WERI-Rb-1 (cell line): ENCODE measurements at regions not wholly inside any gene's neighbourhood (a gene's known extent, or its start where the extent isn't known, plus 50 kb on each side); places are given as distances from the start of the nearest gene placed in this dataset.

Source experiments
- DNase-seq: peaks from one replicate; pipeline ENCODE4 v3.0.0-alpha.2; 2020
- H3K27ac ChIP-seq: fragments of 250-450 bp; sonication (Bioruptor Pico); 2 replicates; pipeline ENCODE4 v1.5.1; 2020; ENCODE audit warnings: mild to moderate bottlenecking, moderate library complexity
- H3K27me3 ChIP-seq: fragments of 250-450 bp; sonication (Bioruptor Pico); 2 replicates; pipeline ENCODE4 v1.5.1; 2021; ENCODE audit warnings: mild to moderate bottlenecking, low read depth, moderate library complexity; ENCODE audit not compliant: insufficient read depth, severe bottlenecking
- H3K36me3 ChIP-seq: fragments of 250-450 bp; sonication (Bioruptor Pico); 2 replicates; pipeline ENCODE4 v1.5.1; 2020; ENCODE audit warnings: mild to moderate bottlenecking, moderate library complexity
- H3K4me3 ChIP-seq: 2 replicates; pipeline ENCODE4 v1.5.1; 2011; ENCODE audit warnings: low read depth, mild to moderate bottlenecking, control low read depth, low read length
- H3K9me3 ChIP-seq: fragments of 250-450 bp; sonication (Bioruptor Pico); 2 replicates; pipeline ENCODE4 v1.5.1; 2021; ENCODE audit warnings: mild to moderate bottlenecking, moderate library complexity; ENCODE audit not compliant: severe bottlenecking
- CTCF ChIP-seq: IDR thresholded peaks from 2 replicates; pipeline ENCODE4 v1.5.1; 2011; ENCODE audit warnings: low read depth, mild to moderate bottlenecking, control low read depth, inconsistent platforms, low read length

GRCh38 chr1:230578616-230579015 is 63.7 kb upstream of the COG2 start:
- Histone ChIP-seq H3K9me3 (no peaks in the 10 kb centered on the region), H3K27ac (no peak overlapping the region), H3K36me3 (no peaks in the 10 kb centered on the region), H3K27me3 (no peaks in the 10 kb centered on the region), H3K4me3 (no peak overlapping the region)
- no peak for DNase-seq
- no peak for TF ChIP-seq CTCF

GRCh38 chr1:230577537-230577936 is 64.7 kb upstream of the COG2 start:
- no peaks in the 10 kb centered on the region for H3K27me3 ChIP-seq
- no peaks in the 10 kb centered on the region for H3K36me3 ChIP-seq
- no peak for DNase-seq
- H3K4me3 ChIP-seq, result no peak overlapping the region
- H3K27ac ChIP-seq, result no peak overlapping the region
- no peaks in the 10 kb centered on the region for H3K9me3 ChIP-seq
- TF ChIP-seq CTCF, result no peak

GRCh38 chr1:230575886-230576500 is 66.3 kb upstream of the COG2 start:
- Histone ChIP-seq H3K27me3 (no peaks in the 10 kb centered on the region), H3K9me3 (no peaks in the 10 kb centered on the region), H3K27ac (no peak overlapping the region), H3K36me3 (no peaks in the 10 kb centered on the region), H3K4me3 (no peak overlapping the region)
- DNase-seq, result no peak
- no peak for TF ChIP-seq CTCF

GRCh38 chr1:230574502-230574901 is 67.8 kb upstream of the COG2 start:
- Histone ChIP-seq H3K9me3 (no peaks in the 10 kb centered on the region), H3K4me3 (no peak overlapping the region), H3K27ac (no peak overlapping the region), H3K36me3 (no peaks in the 10 kb centered on the region), H3K27me3 (no peaks in the 10 kb centered on the region)
- TF ChIP-seq CTCF, result no peak
- no peak for DNase-seq

GRCh38 chr1:230573658-230574057 is 68.6 kb upstream of the COG2 start:
- no peak for DNase-seq
- Histone ChIP-seq H3K27ac (no peak overlapping the region), H3K9me3 (no peaks in the 10 kb centered on the region)

More at GRCh38 chr1:230573658-230574057, 68.6 kb upstream of the COG2 start:
- no peak for TF ChIP-seq CTCF
- Histone ChIP-seq H3K4me3 (no peak overlapping the region), H3K36me3 (no peaks in the 10 kb centered on the region), H3K27me3 (no peaks in the 10 kb centered on the region)
